ENCODE measurements at regions not wholly inside any gene's neighbourhood (a gene's known extent, or its start where the extent isn't known, plus 50 kb on each side); places are given as distances from the start of the nearest gene placed in this dataset.

- TF ChIP-seq EP300 (IDR thresholded peaks at IDR 0.05; ENCODE audit: borderline replicate concordance in 1 of 2, low read depth in 1 of 2, low read length in 1 of 2): no peak
- TF ChIP-seq MAX (IDR thresholded peaks at IDR 0.05; ENCODE audit: low read depth): no peak
- TF ChIP-seq CTCF (IDR thresholded peaks at IDR 0.05): no peak
- no peak for TF ChIP-seq POLR2AphosphoS5 (IDR thresholded peaks at IDR 0.05; ENCODE audit: low read depth, low read length)
- no peak for TF ChIP-seq EZH2phosphoT487 (IDR thresholded peaks at IDR 0.05; ENCODE audit: borderline replicate concordance, low read depth)
- TF ChIP-seq ZBTB33 (IDR thresholded peaks at IDR 0.05; ENCODE audit: borderline replicate concordance, low read depth): no peak
- no peak for TF ChIP-seq RAD21 (IDR thresholded peaks at IDR 0.05; ENCODE audit: low read length)
- no peak for TF ChIP-seq MEF2A (IDR thresholded peaks at IDR 0.05; ENCODE audit: borderline replicate concordance, low read depth)
- TF ChIP-seq GATA2 (CRISPR knock-in tag; IDR thresholded peaks at IDR 0.05): no peak
- no peak for TF ChIP-seq TEAD4 (IDR thresholded peaks at IDR 0.05; ENCODE audit: borderline replicate concordance, insufficient read depth)
Measured at GRCh38 chr14:97390096-97390724, 593.0 kb downstream of the VRK1 start.

Measured in SK-N-SH (cell line).